A673 (cell line): ENCODE measurements at regions not wholly inside any gene's neighbourhood (a gene's known extent, or its start where the extent isn't known, plus 50 kb on each side); places are given as distances from the start of the nearest gene placed in this dataset.

Experiments used
- BruUV-seq: library from RNA; stranded (reverse); fragments of 400-500 nt; replicated peaks from 2 replicates; lab custom pipeline; 2021; lab: Mats Ljungman, UMichigan
- CTCF ChIA-PET: fragments of 300-600 bp; sonication (Branson Sonifier 250); formaldehyde crosslinking; loops from one replicate; lab custom pipeline; 2022; ENCODE audit warnings: antibody characterized with exemption; lab: Charles Lee
- POLR2A ChIA-PET: fragments of 300-600 bp; sonication (Branson Sonifier 250); formaldehyde crosslinking; loops from one replicate; lab custom pipeline; 2022; ENCODE audit warnings: antibody characterized with exemption; ENCODE audit not compliant: low non-redundant PET; lab: Charles Lee
- DNase-seq: peaks from one replicate; pipeline ENCODE4 v3.0.0-alpha.2; 2015; ENCODE audit warnings: low spot score
- H3K27ac ChIP-seq: fragments of 200-600 bp; sonication (generic); 2 replicates; pipeline ENCODE4 v1.5.1; 2016; ENCODE audit warnings: mixed run types, low read depth, mild to moderate bottlenecking, mixed read lengths, antibody characterized with exemption, low read length; ENCODE audit not compliant: poor library complexity, severe bottlenecking
- H3K27me3 ChIP-seq: fragments of 200-600 bp; sonication (generic); replicated peaks from 2 replicates; pipeline ENCODE4 v1.6.1; 2017; ENCODE audit warnings: mixed run types, low read depth, mild to moderate bottlenecking, mixed read lengths, antibody characterized with exemption, low read length; ENCODE audit not compliant: insufficient read depth, poor library complexity
- H3K36me3 ChIP-seq: fragments of 200-600 bp; sonication (generic); 2 replicates; pipeline ENCODE4 v1.6.1; 2016; ENCODE audit warnings: mixed run types, mild to moderate bottlenecking, mixed read lengths, antibody characterized with exemption, low read length; ENCODE audit not compliant: insufficient read depth, poor library complexity, severe bottlenecking
- H3K4me1 ChIP-seq: fragments of 200-600 bp; sonication (generic); 2 replicates; pipeline ENCODE4 v1.6.1; 2017; ENCODE audit warnings: mixed run types, mild to moderate bottlenecking, mixed read lengths, antibody characterized with exemption, low read length; ENCODE audit not compliant: insufficient read depth, poor library complexity, severe bottlenecking
- H3K4me3 ChIP-seq: fragments of 200-600 bp; sonication (generic); 2 replicates; pipeline ENCODE4 v1.5.1; 2016; ENCODE audit warnings: low read depth, mixed run types, mild to moderate bottlenecking, mixed read lengths, low read length; ENCODE audit not compliant: poor library complexity, severe bottlenecking
- H3K9me3 ChIP-seq: fragments of 200-600 bp; sonication (generic); 2 replicates; pipeline ENCODE4 v1.6.1; 2016; ENCODE audit warnings: mixed run types, low read depth, mild to moderate bottlenecking, mixed read lengths, antibody characterized with exemption, low read length; ENCODE audit not compliant: poor library complexity, severe bottlenecking
- CTCF ChIP-seq: fragments of 300-800, 200-600 bp; sonication (generic); conservative IDR thresholded peaks from 2 replicates; pipeline ENCODE4 v1.5.1; 2017; ENCODE audit warnings: low read depth, mild to moderate bottlenecking, antibody characterized with exemption, low read length, moderate library complexity, mixed read lengths
- EZH2 ChIP-seq: fragments of 200-600 bp; sonication (generic); IDR thresholded peaks from 2 replicates; pipeline ENCODE4 v1.6.1; 2017; ENCODE audit warnings: borderline replicate concordance, low read depth, mild to moderate bottlenecking, mixed read lengths, antibody characterized with exemption, low read length; ENCODE audit not compliant: poor library complexity, severe bottlenecking
- intact Hi-C: fragments of 100-400 bp; cut with micrococcal nuclease; formaldehyde crosslinking; loops from one replicate; pipeline ENCODE4 v1.10.0; 2022; ENCODE audit not compliant: unreplicated experiment

DNA sequence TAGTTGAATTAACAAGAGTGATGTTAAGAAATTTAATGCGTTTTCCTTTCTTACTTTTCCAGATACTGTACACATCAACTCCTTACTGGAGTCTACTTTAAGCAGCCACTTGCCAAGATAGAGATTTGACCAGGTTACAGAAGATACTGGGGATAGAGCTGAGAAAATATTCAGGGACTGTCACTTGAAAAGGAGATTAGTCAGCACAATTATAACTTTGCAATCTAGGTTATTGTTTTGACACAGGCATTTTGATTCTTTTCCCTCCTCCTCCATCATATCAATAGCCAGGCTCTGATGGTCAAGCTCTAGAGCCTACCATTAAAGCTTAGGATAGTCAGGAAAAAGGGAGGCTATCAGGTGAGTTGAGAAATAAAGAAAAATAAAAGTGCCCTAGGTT, 345.9 kb upstream of the ITGA1 start:
- Histone ChIP-seq H3K4me1 (no peaks in the 10 kb centered on the region), H3K36me3 (no peaks in the 10 kb centered on the region), H3K9me3 (no peaks in the 10 kb centered on the region), H3K27ac (no peak overlapping the region), H3K4me3 (no peak overlapping the region), H3K27me3 (no peaks in the 10 kb centered on the region)
- TF ChIP-seq CTCF: no peak
- TF ChIP-seq EZH2: no peak
- ChIA-PET POLR2A (no interaction called here), CTCF (interaction anchor here (0.6 kb wide), 1 partner anchor 1478 kb away, joined by 12 read pairs; no protein-coding TSS in a partner anchor)
- no peak for DNase-seq
- no TSS peak for BruUV-seq
- intact Hi-C loops: no loop called here

- no peaks in the 10 kb centered on the region for H3K9me3 ChIP-seq
- H3K36me3 ChIP-seq: no peaks in the 10 kb centered on the region
- no peak overlapping the region for H3K27ac ChIP-seq
- no peak for DNase-seq
- no peak overlapping the region for H3K4me3 ChIP-seq
- CTCF ChIA-PET: no interaction called here
- H3K4me1 ChIP-seq: peaks cover 7% of the 10 kb centered on the region
- no TSS peak for BruUV-seq
- no peaks in the 10 kb centered on the region for H3K27me3 ChIP-seq
- no peak for TF ChIP-seq EZH2
- no peak for TF ChIP-seq CTCF
- POLR2A ChIA-PET: no interaction called here
- intact Hi-C loops: no loop called here
These were observed 344.5 kb upstream of the ITGA1 start for GRCh38 chr5:52443187-52443586.

- Histone ChIP-seq H3K4me3 (no peak overlapping the region), H3K36me3 (no peaks in the 10 kb centered on the region), H3K9me3 (no peaks in the 10 kb centered on the region), H3K27me3 (no peaks in the 10 kb centered on the region), H3K27ac (no peak overlapping the region), H3K4me1 (peaks cover 25% of the 10 kb centered on the region)
- TF ChIP-seq CTCF: no peak
- no peak for TF ChIP-seq EZH2
- BruUV-seq: no TSS peak
- CTCF ChIA-PET: interaction anchor here (0.7 kb wide), 1 partner anchor 1130 kb away, joined by 9 read pairs; no protein-coding TSS in a partner anchor
- intact Hi-C loops: no loop called here
- POLR2A ChIA-PET: no interaction called here
- peak; percentile 18 for DNase-seq
These were observed 339.6 kb upstream of the ITGA1 start for GRCh38 chr5:52448111-52448510.
